ENCODE measurements at regions not wholly inside any gene's neighbourhood (a gene's known extent, or its start where the extent isn't known, plus 50 kb on each side); places are given as distances from the start of the nearest gene placed in this dataset.

GRCh38 chr7:28323833-28324232 lies 88.5 kb upstream of the CREB5 start (continued):
- no peak for TF ChIP-seq ATF2 (IDR thresholded peaks at IDR 0.05; ENCODE audit: low read length)
- no peak for TF ChIP-seq HDAC2 (IDR thresholded peaks at IDR 0.05; ENCODE audit: borderline replicate concordance in 1 of 2, low read depth in 2 of 2, low read length in 2 of 2)
- TF ChIP-seq CTBP2 (IDR thresholded peaks at IDR 0.05; ENCODE audit: borderline replicate concordance, insufficient read depth, insufficient read length, low read length): no peak

All from H1 (cell line).